ENCODE measurements at regions not wholly inside any gene's neighbourhood (a gene's known extent, or its start where the extent isn't known, plus 50 kb on each side); places are given as distances from the start of the nearest gene placed in this dataset.

- no peak for DNase-seq (ENCODE audit: low read depth in 4 of 4, low spot score in 2 of 4)
Observed at GRCh38 chrX:6363188-6363587, 134.5 kb upstream of the NLGN4X start.

- no peak for DNase-seq (ENCODE audit: low read depth in 4 of 4, low spot score in 2 of 4)
Observed at GRCh38 chrX:6325437-6325836, 96.8 kb upstream of the NLGN4X start.

GRCh38 chrX:6313356-6313755 lies 84.7 kb upstream of the NLGN4X start:
- DNase-seq (ENCODE audit: low read depth in 4 of 4, low spot score in 2 of 4): no peak

GRCh38 chrX:6311540-6311939 lies 82.9 kb upstream of the NLGN4X start:
- DNase-seq (ENCODE audit: low read depth in 4 of 4, low spot score in 2 of 4): no peak

GRCh38 chrX:6307156-6307555 lies 78.5 kb upstream of the NLGN4X start:
- no peak for DNase-seq (ENCODE audit: low read depth in 4 of 4, low spot score in 2 of 4)

GRCh38 chrX:6299724-6300123 lies 71.1 kb upstream of the NLGN4X start:
- DNase-seq (ENCODE audit: low read depth in 4 of 4, low spot score in 2 of 4): no peak

GRCh38 chrX:6293716-6294115 lies 65.0 kb upstream of the NLGN4X start:
- no peak for DNase-seq (ENCODE audit: low read depth in 4 of 4, low spot score in 2 of 4)

- no peak for DNase-seq (ENCODE audit: low read depth in 4 of 4, low spot score in 2 of 4)
Observed at GRCh38 chrX:6292599-6292998, 63.9 kb upstream of the NLGN4X start.

GRCh38 chrX:6291444-6291843 lies 62.8 kb upstream of the NLGN4X start:
- DNase-seq (ENCODE audit: low read depth in 4 of 4, low spot score in 2 of 4): peak in 2 of 4 donors; percentile 9 to 14

GRCh38 chrX:6283826-6284225 lies 55.2 kb upstream of the NLGN4X start:
- no peak for DNase-seq (ENCODE audit: low read depth in 4 of 4, low spot score in 2 of 4)

GRCh38 chrX:6279277-6279909 lies 50.7 kb upstream of the NLGN4X start:
- no peak for DNase-seq (ENCODE audit: low read depth in 4 of 4, low spot score in 2 of 4)

Measured in left renal cortex interstitium (tissue), 4 donors.